Colonic mucosa (tissue), 4 donors: ENCODE measurements at regions not wholly inside any gene's neighbourhood (a gene's known extent, or its start where the extent isn't known, plus 50 kb on each side); places are given as distances from the start of the nearest gene placed in this dataset.

ENCODE experiments used
- DNase-seq: peaks from one replicate; pipeline ENCODE4 v3.0.0-alpha.2; 2020
- H3K27ac ChIP-seq: fragments of 200-600 bp; one replicate; pipeline ENCODE4 v1.8.0; 2021
- H3K27me3 ChIP-seq: fragments of 200-600 bp; one replicate; pipeline ENCODE4 v1.8.0; 2021
- H3K36me3 ChIP-seq: fragments of 200-600 bp; one replicate; pipeline ENCODE4 v1.8.0; 2021
- H3K4me1 ChIP-seq: fragments of 200-600 bp; one replicate; pipeline ENCODE4 v1.8.0; 2021; ENCODE audit warnings: mild to moderate bottlenecking
- H3K4me3 ChIP-seq: fragments of 200-600 bp; one replicate; pipeline ENCODE4 v1.8.0; 2021
- H3K9ac ChIP-seq, 2 donors: one replicate each; pipeline ENCODE4 v1.7.0; 2013; ENCODE audit warnings: control low read depth in 2 of 2, low read depth in 2 of 2, low read length in 2 of 2
- H3K9me3 ChIP-seq: fragments of 200-600 bp; one replicate; pipeline ENCODE4 v1.8.0; 2021
- intact Hi-C: fragments of 100-400 bp; cut with DNase I; formaldehyde crosslinking; loops from one replicate; pipeline ENCODE4 v1.14.1; 2022
- TF ChIP-seq, protein P1 (sequence below): fragments of 200-600 bp; IDR thresholded peaks from one replicate; pipeline ENCODE4 v1.8.0; 2022; ENCODE audit warnings: antibody characterized with exemption, mild to moderate bottlenecking
- donor health status: healthy.
- donor health status: DM: no; HTN: no; CAD: no.
- donor health status: DM: no; HTN: no; CAD: no.

DNA sequence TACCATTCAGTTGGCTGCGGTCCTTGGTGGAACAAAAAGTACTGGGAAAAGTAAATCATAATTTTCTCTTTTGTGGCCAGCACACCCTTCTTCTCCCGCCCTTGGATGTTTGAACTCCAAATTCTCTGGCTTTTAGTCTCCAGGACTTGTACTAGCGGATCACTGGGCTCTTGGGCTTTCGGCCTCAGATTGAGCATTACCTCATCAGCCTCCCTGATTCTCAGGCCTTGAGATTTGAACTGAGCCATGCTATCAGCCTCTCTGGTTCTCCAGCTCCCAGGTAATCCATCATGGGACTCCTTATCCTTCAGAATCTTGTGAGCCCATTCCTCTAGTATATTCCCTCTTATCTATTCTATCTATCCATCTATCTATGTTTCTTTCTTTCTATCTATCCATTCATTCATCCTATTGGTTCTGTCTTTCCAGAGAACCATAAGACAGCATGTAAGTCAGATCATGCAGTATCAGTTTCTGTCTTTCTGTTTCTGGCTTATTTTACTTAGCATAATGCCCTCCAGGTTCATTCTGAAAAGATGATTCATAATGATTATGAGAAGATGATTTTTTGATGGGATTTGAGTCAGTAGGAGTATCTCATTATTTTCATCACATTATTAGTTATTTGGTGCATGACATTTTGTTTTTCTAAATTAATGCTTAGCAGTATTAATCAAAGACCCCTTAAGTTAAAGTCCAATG lies 814.9 kb downstream of the LRFN5 start:
- intact Hi-C loops, result no loop called here
- no peaks in the 10 kb centered on the region for H3K9me3 ChIP-seq
- H3K9ac ChIP-seq, result no peak overlapping the region
- H3K4me3 ChIP-seq, result no peak overlapping the region
- no peak for DNase-seq
- no peak overlapping the region for H3K27ac ChIP-seq
- no peaks in the 10 kb centered on the region for H3K27me3 ChIP-seq
- no peaks in the 10 kb centered on the region for H3K4me1 ChIP-seq
- no peaks in the 10 kb centered on the region for H3K36me3 ChIP-seq
- TF ChIP-seq, protein P1, sequence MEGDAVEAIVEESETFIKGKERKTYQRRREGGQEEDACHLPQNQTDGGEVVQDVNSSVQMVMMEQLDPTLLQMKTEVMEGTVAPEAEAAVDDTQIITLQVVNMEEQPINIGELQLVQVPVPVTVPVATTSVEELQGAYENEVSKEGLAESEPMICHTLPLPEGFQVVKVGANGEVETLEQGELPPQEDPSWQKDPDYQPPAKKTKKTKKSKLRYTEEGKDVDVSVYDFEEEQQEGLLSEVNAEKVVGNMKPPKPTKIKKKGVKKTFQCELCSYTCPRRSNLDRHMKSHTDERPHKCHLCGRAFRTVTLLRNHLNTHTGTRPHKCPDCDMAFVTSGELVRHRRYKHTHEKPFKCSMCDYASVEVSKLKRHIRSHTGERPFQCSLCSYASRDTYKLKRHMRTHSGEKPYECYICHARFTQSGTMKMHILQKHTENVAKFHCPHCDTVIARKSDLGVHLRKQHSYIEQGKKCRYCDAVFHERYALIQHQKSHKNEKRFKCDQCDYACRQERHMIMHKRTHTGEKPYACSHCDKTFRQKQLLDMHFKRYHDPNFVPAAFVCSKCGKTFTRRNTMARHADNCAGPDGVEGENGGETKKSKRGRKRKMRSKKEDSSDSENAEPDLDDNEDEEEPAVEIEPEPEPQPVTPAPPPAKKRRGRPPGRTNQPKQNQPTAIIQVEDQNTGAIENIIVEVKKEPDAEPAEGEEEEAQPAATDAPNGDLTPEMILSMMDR, result no peak

DNA sequence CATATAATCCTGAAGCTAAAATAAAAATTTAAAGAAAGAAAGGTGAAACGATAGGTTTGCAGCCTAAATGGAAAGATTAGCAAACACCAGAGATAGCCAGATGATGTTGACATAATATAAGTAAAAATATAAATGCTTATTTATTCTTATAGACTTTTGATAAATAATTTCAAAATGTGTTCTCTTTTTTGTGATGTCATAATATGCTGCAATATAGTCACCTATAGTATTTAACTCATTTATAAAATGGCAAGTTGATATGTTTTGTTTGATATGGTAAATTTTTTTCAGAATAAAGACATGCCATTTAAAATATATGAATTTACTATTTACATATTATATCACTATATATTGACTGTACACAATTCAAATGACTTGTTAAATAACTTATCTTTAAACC lies 813.4 kb downstream of the LRFN5 start:
- H3K27me3 ChIP-seq, result no peaks in the 10 kb centered on the region
- intact Hi-C loops, result no loop called here
- H3K36me3 ChIP-seq, result no peaks in the 10 kb centered on the region

DNA sequence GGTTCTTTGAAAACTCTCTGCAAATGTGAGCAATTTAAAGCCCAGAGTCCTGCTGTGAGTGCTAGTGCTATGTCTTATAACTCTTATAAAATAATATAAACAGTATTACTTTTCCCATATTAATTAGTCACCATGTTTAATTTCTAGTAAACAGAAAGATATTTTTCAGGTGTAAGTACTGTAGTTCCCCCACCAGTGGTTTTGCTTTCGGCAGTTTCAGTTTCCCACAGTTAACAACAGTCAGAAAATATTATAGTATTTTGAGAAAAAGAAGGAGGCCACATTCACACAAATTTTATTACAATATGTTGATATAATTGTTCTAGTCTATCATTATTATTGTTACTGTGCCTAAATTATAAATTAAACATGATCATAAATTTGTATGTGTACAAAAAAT lies 800.5 kb downstream of the LRFN5 start:
- Histone ChIP-seq H3K36me3 (no peaks in the 10 kb centered on the region), H3K27me3 (no peaks in the 10 kb centered on the region), H3K9me3 (no peaks in the 10 kb centered on the region), H3K9ac (no peak overlapping the region), H3K27ac (no peak overlapping the region), H3K4me1 (no peaks in the 10 kb centered on the region), H3K4me3 (no peak overlapping the region)
- no peak for DNase-seq
- intact Hi-C loops, result no loop called here
- TF ChIP-seq, protein P1, result no peak

More for the DNA sequence above, 813.4 kb downstream of the LRFN5 start:
- H3K4me3 ChIP-seq, result no peak overlapping the region
- H3K9ac ChIP-seq, result no peak overlapping the region
- no peaks in the 10 kb centered on the region for H3K9me3 ChIP-seq
- H3K4me1 ChIP-seq, result no peaks in the 10 kb centered on the region
- no peak overlapping the region for H3K27ac ChIP-seq
- DNase-seq, result no peak
- TF ChIP-seq, protein P1, result no peak

DNA sequence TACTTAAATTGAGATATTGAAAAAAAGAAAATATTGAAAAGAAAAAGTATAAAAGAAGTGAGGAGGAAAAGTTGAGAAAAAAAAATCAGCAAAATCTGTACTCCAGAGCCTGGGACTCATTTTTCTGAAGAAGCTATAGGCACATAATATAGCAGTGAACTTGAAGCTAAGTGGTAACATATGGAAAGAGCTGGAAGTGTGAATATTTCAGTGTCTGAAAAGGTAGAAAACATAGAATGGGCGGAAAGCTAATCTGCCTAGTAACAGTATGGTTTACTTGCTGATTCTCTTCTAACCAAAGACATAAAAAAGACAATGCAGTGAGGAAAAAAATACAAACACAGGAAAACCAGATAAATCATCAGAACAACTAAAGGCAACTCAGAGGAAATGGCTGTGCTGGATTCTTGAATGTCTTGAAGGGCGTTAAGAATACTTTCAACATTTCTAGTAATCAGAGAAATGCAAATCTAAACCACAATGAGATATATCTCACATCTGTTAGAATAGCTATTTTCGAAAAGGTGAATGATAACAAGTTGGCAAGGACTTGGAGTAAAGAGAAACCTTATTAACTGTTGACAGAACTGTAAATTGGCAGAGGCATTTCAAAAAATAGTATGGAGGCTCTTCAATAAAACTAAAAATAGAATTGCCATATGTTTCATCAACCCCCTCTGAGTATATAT lies 784.6 kb downstream of the LRFN5 start:
- DNase-seq, result no peak
- H3K27ac ChIP-seq, result no peak overlapping the region
- intact Hi-C loops, result no loop called here
- no peaks in the 10 kb centered on the region for H3K36me3 ChIP-seq
- TF ChIP-seq, protein P1, result no peak
- no peaks in the 10 kb centered on the region for H3K4me1 ChIP-seq
- H3K9me3 ChIP-seq, result no peaks in the 10 kb centered on the region
- H3K27me3 ChIP-seq, result no peaks in the 10 kb centered on the region
- no peak overlapping the region for H3K9ac ChIP-seq
- no peak overlapping the region for H3K4me3 ChIP-seq

DNA sequence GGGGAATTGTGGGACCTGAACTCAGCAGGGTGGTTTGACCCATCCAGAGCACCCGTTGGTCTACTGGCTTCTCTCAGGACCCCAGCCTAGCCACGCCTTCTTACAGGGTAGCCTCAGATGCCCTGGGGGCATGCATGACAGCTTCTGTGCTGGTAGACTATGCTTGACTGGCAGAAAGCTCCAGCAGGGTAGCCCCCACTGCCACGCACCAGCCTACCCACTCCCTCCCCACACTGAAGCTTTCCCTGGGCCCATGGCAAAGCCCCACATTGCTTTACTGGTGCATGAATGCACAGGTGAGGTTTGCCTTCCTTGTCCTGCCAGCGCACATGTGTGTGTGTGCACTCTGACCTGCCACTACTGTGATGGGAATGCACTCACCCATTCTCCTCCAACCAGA lies 772.2 kb downstream of the LRFN5 start:
- no peak for DNase-seq
- TF ChIP-seq, protein P1, result no peak
- Histone ChIP-seq H3K27ac (no peak overlapping the region), H3K9ac (no peak overlapping the region), H3K4me3 (no peak overlapping the region), H3K4me1 (no peaks in the 10 kb centered on the region), H3K9me3 (no peaks in the 10 kb centered on the region), H3K36me3 (no peaks in the 10 kb centered on the region), H3K27me3 (no peaks in the 10 kb centered on the region)
- intact Hi-C loops, result no loop called here
